LNCaP clone FGC (cell line): ENCODE measurements at regions not wholly inside any gene's neighbourhood (a gene's known extent, or its start where the extent isn't known, plus 50 kb on each side); places are given as distances from the start of the nearest gene placed in this dataset.

ENCODE experiments used
- DNase-seq: peaks from one replicate; pipeline ENCODE4 v3.0.0-alpha.2; 2011; ENCODE audit warnings: low read depth
- H3K4me3 ChIP-seq: 2 replicates; pipeline ENCODE4 v1.5.1; 2011; ENCODE audit warnings: mild to moderate bottlenecking, low read depth, low read length, control low read depth
- TF ChIP-seq, protein P1 (sequence below): IDR thresholded peaks from 2 replicates; pipeline ENCODE4 v1.5.1; 2012; ENCODE audit warnings: mild to moderate bottlenecking; ENCODE audit not compliant: control insufficient read depth, insufficient read depth; ENCODE audit errors: extremely low read depth

DNA sequence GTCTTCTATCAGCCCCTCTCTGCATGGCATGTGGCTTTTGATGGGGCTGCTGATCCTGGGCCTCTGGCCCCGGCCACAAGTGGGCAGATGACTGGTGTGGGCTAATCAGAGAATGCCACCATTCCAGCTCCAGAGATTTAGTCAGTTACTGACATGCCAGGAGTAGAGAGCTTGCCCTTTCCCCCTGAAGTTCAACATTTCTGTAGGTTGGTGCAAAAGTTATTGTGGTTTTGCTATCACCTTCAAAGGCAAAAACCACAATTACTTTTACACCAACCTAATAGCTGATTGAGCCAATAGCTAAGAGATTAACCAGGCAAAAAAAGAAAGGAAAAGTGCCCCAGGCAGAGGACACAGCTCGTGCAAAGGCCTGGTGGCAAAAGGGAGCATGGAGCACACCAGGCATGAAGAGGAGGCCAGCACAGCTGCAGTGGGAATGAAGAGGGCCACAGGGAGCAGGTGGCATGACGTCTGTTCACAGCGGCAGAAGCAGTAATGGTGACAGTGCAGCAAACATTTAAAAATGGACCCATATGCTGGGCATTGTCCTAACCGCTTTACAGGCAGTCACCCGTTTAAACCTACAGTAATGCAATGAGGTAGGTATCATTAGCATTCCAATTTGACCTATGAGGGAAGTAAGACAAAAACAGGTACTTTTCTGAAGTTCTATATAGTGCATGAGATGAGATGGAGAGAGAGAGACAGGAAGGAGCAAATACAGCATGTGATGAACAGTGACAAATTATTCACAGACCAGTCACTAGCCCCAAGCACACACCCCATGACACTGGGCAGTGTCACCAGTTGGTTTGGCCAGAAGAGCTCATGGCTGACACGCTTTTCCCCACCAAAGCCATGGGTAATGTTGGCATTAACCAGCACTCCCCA lies 373.0 kb upstream of the PROK2 start:
- DNase-seq: no peak
- TF ChIP-seq, protein P1, sequence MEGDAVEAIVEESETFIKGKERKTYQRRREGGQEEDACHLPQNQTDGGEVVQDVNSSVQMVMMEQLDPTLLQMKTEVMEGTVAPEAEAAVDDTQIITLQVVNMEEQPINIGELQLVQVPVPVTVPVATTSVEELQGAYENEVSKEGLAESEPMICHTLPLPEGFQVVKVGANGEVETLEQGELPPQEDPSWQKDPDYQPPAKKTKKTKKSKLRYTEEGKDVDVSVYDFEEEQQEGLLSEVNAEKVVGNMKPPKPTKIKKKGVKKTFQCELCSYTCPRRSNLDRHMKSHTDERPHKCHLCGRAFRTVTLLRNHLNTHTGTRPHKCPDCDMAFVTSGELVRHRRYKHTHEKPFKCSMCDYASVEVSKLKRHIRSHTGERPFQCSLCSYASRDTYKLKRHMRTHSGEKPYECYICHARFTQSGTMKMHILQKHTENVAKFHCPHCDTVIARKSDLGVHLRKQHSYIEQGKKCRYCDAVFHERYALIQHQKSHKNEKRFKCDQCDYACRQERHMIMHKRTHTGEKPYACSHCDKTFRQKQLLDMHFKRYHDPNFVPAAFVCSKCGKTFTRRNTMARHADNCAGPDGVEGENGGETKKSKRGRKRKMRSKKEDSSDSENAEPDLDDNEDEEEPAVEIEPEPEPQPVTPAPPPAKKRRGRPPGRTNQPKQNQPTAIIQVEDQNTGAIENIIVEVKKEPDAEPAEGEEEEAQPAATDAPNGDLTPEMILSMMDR: no peak

DNA sequence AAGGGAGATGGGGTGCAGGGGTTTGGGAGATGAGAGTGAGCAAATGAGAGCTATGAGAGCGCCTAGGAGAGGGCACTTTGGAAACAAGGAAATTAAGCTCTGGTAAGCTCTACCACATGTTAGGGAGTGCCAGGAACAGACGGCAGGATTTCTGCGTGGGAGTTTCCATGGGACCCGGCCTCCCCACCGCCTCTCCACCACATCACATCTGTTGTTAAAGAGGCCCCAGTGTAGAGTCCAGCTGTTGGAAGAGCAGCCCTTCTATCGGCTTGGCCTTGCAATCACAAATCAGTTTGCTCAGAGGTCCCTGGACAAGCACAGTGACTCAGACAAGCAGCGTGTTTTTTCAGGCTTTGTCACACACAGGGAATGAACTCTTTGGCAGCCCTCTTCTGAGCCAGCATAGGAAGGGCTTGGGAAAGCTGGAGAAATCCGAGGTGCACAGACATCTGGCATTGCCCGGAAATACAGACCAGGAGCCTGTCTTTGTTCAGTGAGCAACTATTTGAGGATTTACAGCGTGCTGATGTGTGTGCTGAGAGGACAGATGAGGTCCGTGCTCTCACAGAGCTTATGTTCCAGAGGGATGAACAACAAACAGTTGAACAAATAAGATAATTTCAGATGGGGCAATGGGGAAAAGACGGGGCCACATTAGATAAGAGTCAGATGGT lies 370.6 kb upstream of the PROK2 start:
- TF ChIP-seq, protein P1: no peak
- no peak for DNase-seq
- H3K4me3 ChIP-seq: no peak overlapping the region

More for the DNA sequence above, 373.0 kb upstream of the PROK2 start:
- no peak overlapping the region for H3K4me3 ChIP-seq

DNA sequence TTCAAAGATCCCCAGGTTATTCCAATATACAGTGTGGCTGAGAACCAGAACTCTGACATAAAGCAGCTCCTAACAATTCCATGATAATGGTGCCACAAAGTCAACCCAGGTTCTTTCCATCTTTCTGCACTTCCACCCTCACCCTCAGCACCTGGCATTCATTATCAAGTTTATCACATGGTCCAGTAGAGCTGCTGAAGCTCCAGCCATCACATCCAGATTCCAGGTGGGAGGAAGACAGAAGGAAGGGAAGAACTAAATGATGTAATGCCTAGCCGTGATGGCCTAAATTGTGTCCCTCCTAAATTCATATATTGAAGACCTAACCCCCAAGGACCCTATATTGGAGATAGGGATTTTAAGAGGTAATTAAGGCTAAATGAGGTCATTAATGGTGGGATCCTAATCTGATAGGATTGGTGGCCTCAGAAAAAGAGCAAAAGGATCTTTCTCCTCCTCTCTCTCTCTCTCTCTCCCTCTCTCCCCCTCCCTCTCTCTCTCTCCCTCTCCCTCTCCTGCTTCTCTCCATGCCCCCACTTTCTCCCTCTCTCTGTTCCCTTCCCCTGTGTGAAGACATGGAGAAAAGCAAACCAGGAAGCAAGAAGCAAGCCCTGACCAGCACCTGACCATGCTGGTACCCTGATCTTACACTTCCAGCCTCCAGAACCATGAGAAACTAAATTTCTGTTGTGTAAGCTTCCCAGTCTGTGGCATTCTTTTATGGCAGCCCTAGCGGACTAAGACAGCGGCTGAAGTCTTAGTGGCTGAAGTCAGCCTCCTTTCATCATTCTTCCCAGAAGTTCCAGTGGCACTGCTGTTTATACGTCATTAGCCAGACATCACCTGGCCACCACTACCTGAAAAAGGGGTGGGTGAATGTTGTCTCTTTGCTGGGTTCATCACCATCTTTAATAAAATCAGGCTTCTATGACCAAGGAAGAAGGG lies 369.7 kb upstream of the PROK2 start:
- H3K4me3 ChIP-seq: no peak overlapping the region
- TF ChIP-seq, protein P1: no peak
- no peak for DNase-seq

DNA sequence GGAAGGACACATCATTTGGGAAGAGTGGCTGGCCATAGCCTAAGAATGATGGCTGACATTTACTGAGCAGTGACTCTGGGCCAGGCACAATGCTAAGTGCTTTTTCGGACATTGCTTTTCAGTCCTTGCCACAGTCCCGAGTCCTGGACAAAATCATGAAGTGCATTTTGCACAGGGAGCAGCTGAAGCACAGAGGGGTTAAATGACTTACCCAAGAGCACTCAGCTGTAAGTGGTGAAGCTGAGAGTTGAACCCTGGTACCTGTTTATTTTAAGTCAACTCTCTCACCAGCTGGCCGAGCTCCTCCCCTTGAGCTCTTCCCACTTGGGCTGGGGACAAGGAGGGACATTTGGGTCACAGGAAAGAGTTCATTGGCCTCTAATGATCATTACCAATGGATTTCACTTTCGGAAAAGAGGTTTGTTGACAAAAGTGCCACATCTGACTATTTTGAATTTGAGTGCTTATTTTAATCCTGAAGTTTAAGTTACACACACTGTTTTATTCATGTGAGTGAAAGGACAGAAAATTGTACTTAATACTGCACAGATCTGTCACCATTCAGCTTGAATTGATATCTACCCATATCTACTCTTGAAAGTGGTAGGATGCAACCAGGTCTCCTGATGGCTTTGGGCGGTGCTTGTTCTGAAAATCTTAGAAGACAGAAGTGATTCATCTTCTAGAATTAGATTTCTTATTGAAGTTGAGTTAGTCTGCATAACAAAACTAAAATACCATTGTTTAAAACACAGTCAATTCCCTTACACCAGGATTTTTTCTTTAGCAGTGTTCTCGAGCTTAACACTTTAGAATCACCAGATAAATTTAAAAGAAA lies 368.7 kb upstream of the PROK2 start:
- TF ChIP-seq, protein P1: no peak
- peak overlapping the region; percentile 47 for H3K4me3 ChIP-seq
- DNase-seq: no peak

DNA sequence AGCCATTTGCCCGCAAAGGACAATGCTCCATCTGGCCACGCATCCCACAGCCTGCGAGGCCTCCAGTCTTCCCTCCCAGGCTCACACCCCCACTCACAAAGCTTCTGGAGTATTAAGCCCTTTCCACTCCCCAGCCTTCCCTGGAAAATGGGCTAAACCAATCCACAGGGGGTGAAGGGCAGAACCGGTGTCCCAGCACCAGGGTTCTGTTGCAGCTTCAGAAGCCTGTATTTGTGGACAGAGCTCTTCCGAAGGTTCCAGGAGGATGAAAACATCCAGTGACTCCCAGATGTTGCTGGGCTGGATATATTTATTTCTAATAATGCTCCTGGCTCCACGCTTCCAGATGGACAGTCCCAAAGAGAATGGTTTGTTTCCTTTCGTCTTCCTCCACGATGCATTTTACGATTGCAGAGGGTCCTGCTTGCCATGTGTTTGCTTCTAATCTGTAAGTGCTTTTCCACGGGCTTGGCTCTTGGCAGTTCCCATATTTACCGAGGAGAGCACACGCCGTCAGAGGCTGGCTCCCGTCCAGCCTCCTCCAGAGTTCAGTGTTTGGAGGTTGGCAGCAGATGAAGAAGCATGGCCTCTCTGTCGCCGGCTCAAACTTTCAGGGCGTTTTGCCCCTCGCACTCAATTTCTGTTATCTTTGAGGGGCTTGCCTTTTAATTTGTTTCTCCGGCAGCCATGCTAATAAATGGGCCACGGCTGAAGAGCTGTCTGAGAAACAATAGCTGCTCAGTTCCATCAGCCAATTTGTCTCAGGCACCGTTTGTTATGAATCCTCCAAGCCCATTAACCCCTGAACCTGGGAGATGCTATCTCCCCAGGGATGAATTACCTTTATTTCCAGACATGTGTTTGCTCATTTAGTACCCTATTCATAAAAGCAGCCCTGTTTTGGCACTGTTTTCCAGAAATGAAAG lies 367.9 kb upstream of the PROK2 start:
- peak; percentile 91 for DNase-seq
- TF ChIP-seq, protein P1: no peak
- peak overlapping the region; percentile 47 for H3K4me3 ChIP-seq
